Bronchial epithelial cell (primary cell): ENCODE measurements at regions not wholly inside any gene's neighbourhood (a gene's known extent, or its start where the extent isn't known, plus 50 kb on each side); places are given as distances from the start of the nearest gene placed in this dataset.

ENCODE experiments used
- DNase-seq: peaks from one replicate; pipeline ENCODE4 v3.0.0-alpha.2; 2010; ENCODE audit warnings: low read depth
- FAIRE-seq: peaks from 2 replicates; lab custom pipeline; 2011; peaks lifted over from hg19 to GRCh38; lab: Jason Lieb, UNC
- H3K27me3 ChIP-seq: 2 replicates; pipeline ENCODE4 v1.5.1; 2011; ENCODE audit warnings: low read length; ENCODE audit not compliant: control insufficient read depth, insufficient read depth
- H3K36me3 ChIP-seq: 2 replicates; pipeline ENCODE4 v1.5.1; 2011; ENCODE audit warnings: low read length; ENCODE audit not compliant: control insufficient read depth, insufficient read depth
- H3K4me3 ChIP-seq: 2 replicates; pipeline ENCODE4 v1.5.1; 2011; ENCODE audit warnings: mild to moderate bottlenecking, low read depth, low read length, control low read depth
- CTCF ChIP-seq: IDR thresholded peaks from 2 replicates; pipeline ENCODE4 v1.5.1; 2011; ENCODE audit warnings: mild to moderate bottlenecking, moderate library complexity, low read length, control low read depth, inconsistent platforms; ENCODE audit not compliant: insufficient read depth, severe bottlenecking

GRCh38 chrX:857376-857775 is 226.8 kb downstream of the SHOX start:
- Histone ChIP-seq H3K4me3 (no peak overlapping the region), H3K36me3 (no peaks in the 10 kb centered on the region), H3K27me3 (no peaks in the 10 kb centered on the region)
- FAIRE-seq (no peak), DNase-seq (no peak)
- no peak for TF ChIP-seq CTCF

GRCh38 chrX:856566-857290 is 226.1 kb downstream of the SHOX start:
- H3K36me3 ChIP-seq, result no peaks in the 10 kb centered on the region
- no peak for TF ChIP-seq CTCF
- H3K27me3 ChIP-seq, result no peaks in the 10 kb centered on the region
- FAIRE-seq, result no peak
- H3K4me3 ChIP-seq, result no peak overlapping the region
- DNase-seq, result no peak

DNA sequence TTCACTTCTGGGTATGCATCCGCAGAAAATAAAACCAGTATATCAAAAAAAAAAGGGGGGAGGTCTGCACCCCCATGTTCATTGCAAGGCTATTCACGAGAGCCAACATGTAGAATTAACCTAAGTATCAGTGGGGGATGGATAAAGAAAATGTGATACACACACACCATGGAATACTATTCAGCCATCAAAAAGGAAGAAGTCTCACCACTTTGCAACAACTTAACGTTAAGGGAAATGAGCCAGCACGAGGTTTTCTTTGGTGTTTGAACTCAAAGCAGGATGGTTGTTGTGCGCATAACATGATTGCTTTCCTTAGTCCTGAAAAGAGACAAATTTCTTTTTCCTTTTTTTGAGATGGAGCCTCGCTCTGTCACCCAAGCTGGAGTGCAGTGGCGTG is 222.7 kb downstream of the SHOX start:
- no peak for FAIRE-seq
- no peaks in the 10 kb centered on the region for H3K36me3 ChIP-seq
- no peak for TF ChIP-seq CTCF
- no peaks in the 10 kb centered on the region for H3K27me3 ChIP-seq
- no peak for DNase-seq
- no peak overlapping the region for H3K4me3 ChIP-seq

GRCh38 chrX:850471-850916 is 219.9 kb downstream of the SHOX start:
- no peaks in the 10 kb centered on the region for H3K27me3 ChIP-seq
- H3K36me3 ChIP-seq, result no peaks in the 10 kb centered on the region
- TF ChIP-seq CTCF, result no peak
- FAIRE-seq (no peak), DNase-seq (no peak)
- H3K4me3 ChIP-seq, result no peak overlapping the region

GRCh38 chrX:848386-848785 is 217.8 kb downstream of the SHOX start:
- TF ChIP-seq CTCF, result no peak
- Histone ChIP-seq H3K36me3 (no peaks in the 10 kb centered on the region), H3K4me3 (no peak overlapping the region), H3K27me3 (no peaks in the 10 kb centered on the region)
- FAIRE-seq (no peak), DNase-seq (no peak)

GRCh38 chrX:843306-843705 is 212.7 kb downstream of the SHOX start:
- Histone ChIP-seq H3K27me3 (no peaks in the 10 kb centered on the region), H3K36me3 (no peaks in the 10 kb centered on the region), H3K4me3 (no peak overlapping the region)
- DNase-seq (no peak), FAIRE-seq (no peak)
- TF ChIP-seq CTCF, result no peak
